ENCODE measurements at regions not wholly inside any gene's neighbourhood (a gene's known extent, or its start where the extent isn't known, plus 50 kb on each side); places are given as distances from the start of the nearest gene placed in this dataset.

DNA sequence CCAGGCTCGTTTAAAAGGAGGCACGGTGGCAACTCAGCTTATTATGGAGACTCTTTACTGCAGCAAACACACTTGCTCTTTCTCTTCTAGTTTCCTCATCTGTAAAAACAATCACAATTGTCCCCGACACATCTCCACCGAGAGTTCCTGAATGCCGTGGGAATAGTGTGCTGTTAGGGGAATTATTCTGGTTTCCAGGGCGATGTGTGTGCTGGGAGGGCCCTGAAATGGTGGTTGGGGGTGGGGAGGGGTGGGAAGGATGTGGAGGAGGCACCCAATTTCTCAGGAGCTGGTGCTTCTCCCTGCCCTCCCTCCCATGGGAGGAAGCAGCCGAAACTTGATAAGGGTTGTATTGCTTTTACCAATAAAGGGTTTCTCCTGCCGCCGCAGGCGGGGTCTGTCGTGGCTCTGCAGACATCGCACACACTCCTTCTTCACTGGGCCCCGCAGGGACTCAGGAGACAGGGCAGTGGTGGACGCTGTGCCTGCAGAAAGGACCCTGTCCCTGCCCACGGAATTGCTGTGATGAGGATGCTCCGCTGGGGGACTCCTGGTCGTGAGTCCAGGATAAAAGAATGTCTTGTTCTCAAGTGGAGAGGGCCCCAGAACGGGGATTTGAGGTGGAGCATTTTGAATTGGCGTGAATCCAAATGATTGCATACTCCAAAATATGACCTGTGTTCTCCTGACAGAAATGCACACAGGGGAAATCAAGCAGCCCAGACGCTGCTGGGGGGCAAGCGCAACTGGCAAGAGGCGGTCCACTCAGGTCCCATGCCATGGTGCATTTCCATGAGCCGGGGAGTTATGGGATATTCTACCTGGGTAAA, 119.2 kb downstream of the ACKR3 start:
- Histone ChIP-seq H3K4me1 (peaks cover 0 to 5% (median 0%) of the 10 kb centered on the region in 4 donors), H3K27me3 (no peaks in the 10 kb centered on the region), H3K36me3 (no peaks in the 10 kb centered on the region), H3K4me3 (no peak overlapping the region), H3K9me3 (no peaks in the 10 kb centered on the region), H3K27ac (no peak overlapping the region)
- TF ChIP-seq, protein P1, sequence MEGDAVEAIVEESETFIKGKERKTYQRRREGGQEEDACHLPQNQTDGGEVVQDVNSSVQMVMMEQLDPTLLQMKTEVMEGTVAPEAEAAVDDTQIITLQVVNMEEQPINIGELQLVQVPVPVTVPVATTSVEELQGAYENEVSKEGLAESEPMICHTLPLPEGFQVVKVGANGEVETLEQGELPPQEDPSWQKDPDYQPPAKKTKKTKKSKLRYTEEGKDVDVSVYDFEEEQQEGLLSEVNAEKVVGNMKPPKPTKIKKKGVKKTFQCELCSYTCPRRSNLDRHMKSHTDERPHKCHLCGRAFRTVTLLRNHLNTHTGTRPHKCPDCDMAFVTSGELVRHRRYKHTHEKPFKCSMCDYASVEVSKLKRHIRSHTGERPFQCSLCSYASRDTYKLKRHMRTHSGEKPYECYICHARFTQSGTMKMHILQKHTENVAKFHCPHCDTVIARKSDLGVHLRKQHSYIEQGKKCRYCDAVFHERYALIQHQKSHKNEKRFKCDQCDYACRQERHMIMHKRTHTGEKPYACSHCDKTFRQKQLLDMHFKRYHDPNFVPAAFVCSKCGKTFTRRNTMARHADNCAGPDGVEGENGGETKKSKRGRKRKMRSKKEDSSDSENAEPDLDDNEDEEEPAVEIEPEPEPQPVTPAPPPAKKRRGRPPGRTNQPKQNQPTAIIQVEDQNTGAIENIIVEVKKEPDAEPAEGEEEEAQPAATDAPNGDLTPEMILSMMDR (IDR thresholded peaks at IDR 0.05) = no peak
- TF ChIP-seq POLR2AphosphoS5 (IDR thresholded peaks at IDR 0.05) (no peak), POLR2A (IDR thresholded peaks at IDR 0.05) (no peak), EP300 (IDR thresholded peaks at IDR 0.05) (no peak)
- WGBS, 2 donors = 50 to 68% methylated on average over 23 of the region's 23 CpGs
- no peak for DNase-seq
- intact Hi-C loops (cut with DNase I) = no loop called here

DNA sequence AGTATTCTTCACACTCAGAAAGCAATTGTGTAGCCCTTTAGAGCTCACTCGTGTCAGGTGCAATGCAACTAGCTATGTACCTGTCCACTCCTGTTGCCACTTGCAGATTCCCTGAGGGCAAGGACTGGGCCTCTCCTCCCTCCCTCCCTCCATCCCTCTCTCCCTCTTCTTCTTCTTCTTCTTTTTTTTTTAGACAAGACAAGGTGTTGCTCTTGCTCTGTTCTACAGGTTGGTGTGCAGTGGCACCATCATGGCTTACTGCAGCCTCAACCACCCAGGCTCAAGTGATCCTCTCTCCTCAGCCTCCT, 119.7 kb downstream of the ACKR3 start:
- 46 to 86% methylated on average over 1 of the region's 1 CpG for WGBS, 2 donors
- H3K4me3 ChIP-seq = no peak overlapping the region
- intact Hi-C loops (cut with DNase I) = no loop called here
- H3K4me1 ChIP-seq = peaks cover 0 to 5% (median 0%) of the 10 kb centered on the region in 4 donors
- no peak for TF ChIP-seq POLR2AphosphoS5 (IDR thresholded peaks at IDR 0.05)
- TF ChIP-seq, protein P1 (IDR thresholded peaks at IDR 0.05) = no peak
- TF ChIP-seq POLR2A (IDR thresholded peaks at IDR 0.05) = no peak
- TF ChIP-seq EP300 (IDR thresholded peaks at IDR 0.05) = no peak
- H3K9me3 ChIP-seq = no peaks in the 10 kb centered on the region
- no peaks in the 10 kb centered on the region for H3K27me3 ChIP-seq
- H3K36me3 ChIP-seq = no peaks in the 10 kb centered on the region
- H3K27ac ChIP-seq = no peak overlapping the region
- no peak for DNase-seq

DNA sequence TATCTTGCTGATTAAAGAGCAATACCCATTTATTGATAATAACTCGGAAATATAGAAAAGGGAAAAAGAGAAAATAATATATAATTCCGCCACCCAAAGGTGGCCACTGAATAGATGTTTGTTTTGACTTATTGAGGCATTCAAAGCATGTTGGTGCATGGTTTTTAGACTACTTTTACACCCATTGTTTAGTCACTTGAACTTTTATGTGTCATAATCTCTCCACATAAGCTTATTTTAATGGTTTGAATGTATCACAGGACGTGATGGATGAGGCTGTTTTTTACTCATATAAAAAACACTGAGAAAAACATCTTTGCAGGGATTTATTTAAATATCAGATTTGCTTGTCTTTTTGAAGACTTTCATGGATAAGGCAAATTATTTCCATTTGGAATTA, 120.4 kb downstream of the ACKR3 start:
- TF ChIP-seq POLR2A (IDR thresholded peaks at IDR 0.05) (no peak), POLR2AphosphoS5 (IDR thresholded peaks at IDR 0.05) (no peak), EP300 (IDR thresholded peaks at IDR 0.05) (no peak)
- TF ChIP-seq, protein P1 (IDR thresholded peaks at IDR 0.05) = no peak
- WGBS, 2 donors = 75 to 90% methylated on average over 3 of the region's 3 CpGs

DNA sequence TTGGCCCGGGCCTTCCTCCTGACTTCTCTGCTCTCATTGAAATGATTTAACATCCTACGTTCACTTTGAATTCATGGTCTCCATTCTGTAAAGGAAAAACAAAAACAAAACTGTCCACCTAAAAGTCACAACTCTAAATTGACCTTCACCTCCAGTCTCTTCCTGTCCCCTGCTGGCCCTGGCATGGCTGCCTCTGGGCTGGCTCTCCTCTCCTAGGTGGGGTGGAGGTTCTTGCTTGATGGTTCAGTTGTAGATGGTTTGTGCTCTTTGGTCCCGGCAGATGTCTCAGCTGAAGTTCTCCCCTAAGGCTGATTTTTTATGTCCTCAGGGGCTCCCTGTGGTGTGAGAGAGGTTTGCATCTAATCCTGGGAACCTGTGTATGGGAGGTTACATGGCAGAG, 121.1 kb downstream of the ACKR3 start:
- Histone ChIP-seq H3K27me3 (no peaks in the 10 kb centered on the region), H3K9me3 (no peaks in the 10 kb centered on the region), H3K4me1 (peaks cover 0 to 5% (median 0%) of the 10 kb centered on the region in 4 donors), H3K4me3 (no peak overlapping the region), H3K27ac (no peak overlapping the region), H3K36me3 (no peaks in the 10 kb centered on the region)
- intact Hi-C loops (cut with DNase I) = no loop called here
- TF ChIP-seq, protein P1 (IDR thresholded peaks at IDR 0.05) = no peak
- TF ChIP-seq POLR2A (IDR thresholded peaks at IDR 0.05) (no peak), POLR2AphosphoS5 (IDR thresholded peaks at IDR 0.05) (no peak), EP300 (IDR thresholded peaks at IDR 0.05) (no peak)
- 88 to 92% methylated on average over 3 of the region's 3 CpGs for WGBS, 2 donors
- no peak for DNase-seq

More for the DNA sequence above, 120.4 kb downstream of the ACKR3 start:
- Histone ChIP-seq H3K36me3 (no peaks in the 10 kb centered on the region), H3K4me1 (peaks cover 0 to 5% (median 0%) of the 10 kb centered on the region in 4 donors), H3K27me3 (no peaks in the 10 kb centered on the region), H3K4me3 (no peak overlapping the region), H3K9me3 (no peaks in the 10 kb centered on the region), H3K27ac (no peak overlapping the region)
- intact Hi-C loops (cut with DNase I) = no loop called here
- no peak for DNase-seq

DNA sequence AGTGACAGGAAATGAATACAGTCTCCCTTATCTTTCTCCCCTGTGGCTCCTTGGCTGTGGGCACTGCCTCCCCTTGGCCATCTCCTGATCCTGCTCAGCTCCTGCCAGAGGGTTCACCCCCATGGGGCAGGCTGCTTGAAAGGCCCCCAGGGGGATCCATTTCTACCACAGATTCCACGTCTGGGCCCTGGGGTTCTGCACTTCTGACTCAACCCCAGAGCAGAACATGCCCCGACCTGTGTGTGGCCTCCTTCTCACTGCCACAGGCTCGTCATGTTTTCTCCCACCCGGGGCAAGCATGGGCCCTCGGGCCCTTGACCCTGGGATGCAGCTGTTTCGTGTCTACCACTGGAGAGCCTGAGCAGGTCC, 122.2 kb downstream of the ACKR3 start:
- TF ChIP-seq POLR2A (IDR thresholded peaks at IDR 0.05) (no peak), POLR2AphosphoS5 (IDR thresholded peaks at IDR 0.05) (no peak), EP300 (IDR thresholded peaks at IDR 0.05) (no peak)
- TF ChIP-seq, protein P1 (IDR thresholded peaks at IDR 0.05) = no peak
- Histone ChIP-seq H3K27ac (no peak overlapping the region), H3K9me3 (no peaks in the 10 kb centered on the region), H3K27me3 (no peaks in the 10 kb centered on the region), H3K4me3 (no peak overlapping the region), H3K4me1 (peaks cover 0 to 5% (median 0%) of the 10 kb centered on the region in 4 donors), H3K36me3 (no peaks in the 10 kb centered on the region)
- no peak for DNase-seq
- 62 to 82% methylated on average over 6 of the region's 6 CpGs for WGBS, 2 donors
- intact Hi-C loops (cut with DNase I) = no loop called here
